Hippocampal formation (tissue), 2 donors: ENCODE measurements at regions not wholly inside any gene's neighbourhood (a gene's known extent, or its start where the extent isn't known, plus 50 kb on each side); places are given as distances from the start of the nearest gene placed in this dataset.

Source experiments
- DNase-seq, 2 donors: peaks; one replicate each; lab custom pipeline; 2025; lab: John Stamatoyannopoulos, UW

DNA sequence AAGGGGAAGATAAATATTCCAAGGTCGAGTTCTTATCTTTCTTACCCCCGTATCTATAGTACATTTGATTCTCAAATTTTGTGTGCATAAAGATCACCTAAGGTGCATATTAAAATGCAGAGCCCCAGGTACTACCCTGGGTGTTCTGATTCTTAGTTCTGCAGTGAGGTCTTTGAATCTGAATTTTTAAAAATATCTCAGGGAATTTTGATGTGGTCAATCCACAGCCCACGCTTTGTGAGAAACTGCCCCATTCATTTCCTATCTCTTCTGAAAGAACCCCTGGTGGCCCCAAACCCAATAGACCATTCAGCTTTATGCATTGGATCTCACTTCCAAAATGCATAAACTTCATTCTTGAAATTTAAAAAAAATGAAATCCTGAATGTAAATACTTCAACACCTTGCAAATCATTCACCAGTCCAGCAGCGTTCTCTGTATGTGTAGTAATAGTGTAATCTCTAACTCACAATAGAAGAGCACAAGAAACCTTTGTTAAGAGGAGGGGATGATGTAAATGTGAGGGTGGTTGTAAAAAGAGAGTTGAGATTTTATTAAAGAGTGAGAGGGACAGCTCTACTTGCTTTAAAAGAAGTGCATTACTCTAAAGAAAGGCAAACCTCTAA, 108.8 kb upstream of the ZP4 start:
- DNase-seq, result no peak

DNA sequence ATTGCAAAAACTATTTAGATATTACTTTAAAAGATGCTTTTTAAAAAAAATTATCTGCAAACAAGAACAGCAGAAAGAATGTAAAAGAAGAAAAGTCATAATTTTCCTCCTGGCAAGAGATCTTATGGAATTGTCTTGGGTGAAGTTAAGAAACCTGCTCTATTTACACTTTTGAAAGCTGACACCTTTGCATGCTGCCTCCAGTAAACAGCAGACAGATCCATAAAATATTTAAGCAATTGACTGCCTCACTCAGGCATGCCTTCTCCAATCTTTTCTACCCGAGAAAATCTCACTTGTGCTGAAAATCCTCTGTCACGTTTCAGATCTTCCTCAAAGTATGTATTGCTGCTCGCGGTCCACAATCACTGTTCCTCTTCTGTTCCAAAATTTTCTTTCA, 107.9 kb upstream of the ZP4 start:
- DNase-seq, result no peak

DNA sequence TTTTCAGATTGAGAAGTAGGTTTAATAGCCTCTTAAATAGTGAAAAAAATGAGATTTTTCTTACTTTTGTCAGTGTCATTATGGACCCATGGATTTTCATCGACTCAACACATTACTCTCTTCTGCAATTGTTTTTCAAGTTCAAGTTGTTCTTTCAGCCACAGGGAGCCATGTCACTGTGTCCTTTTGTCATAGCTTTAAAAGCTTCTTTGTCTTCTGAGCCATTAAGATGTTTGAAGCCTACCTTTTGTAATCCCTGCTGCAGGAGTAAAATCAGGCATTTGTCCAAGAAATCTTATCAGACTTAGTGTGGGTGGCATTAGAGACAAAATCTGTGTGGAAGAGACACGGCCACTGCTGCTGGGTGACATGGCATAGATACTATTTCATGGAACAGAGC, 92.8 kb upstream of the ZP4 start:
- no peak for DNase-seq

DNA sequence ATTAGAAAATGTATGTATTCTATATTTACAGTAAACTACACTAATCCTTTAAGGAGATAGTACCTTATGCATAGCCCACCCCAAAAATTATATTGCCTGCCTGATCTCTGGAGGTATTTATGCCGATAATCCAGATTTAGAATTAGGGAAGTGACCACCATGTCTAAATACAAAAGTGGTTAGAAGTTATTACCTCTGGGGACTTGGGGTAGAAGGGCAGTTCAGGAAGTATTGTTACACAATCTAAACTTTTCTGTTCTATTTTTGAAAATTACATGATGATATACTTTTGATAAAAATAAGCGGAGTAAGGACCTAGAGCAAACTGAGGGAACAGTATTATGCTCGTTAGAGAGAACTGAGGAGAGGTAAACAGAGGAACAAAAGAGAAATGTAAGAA, 90.5 kb upstream of the ZP4 start:
- DNase-seq, result no peak

DNA sequence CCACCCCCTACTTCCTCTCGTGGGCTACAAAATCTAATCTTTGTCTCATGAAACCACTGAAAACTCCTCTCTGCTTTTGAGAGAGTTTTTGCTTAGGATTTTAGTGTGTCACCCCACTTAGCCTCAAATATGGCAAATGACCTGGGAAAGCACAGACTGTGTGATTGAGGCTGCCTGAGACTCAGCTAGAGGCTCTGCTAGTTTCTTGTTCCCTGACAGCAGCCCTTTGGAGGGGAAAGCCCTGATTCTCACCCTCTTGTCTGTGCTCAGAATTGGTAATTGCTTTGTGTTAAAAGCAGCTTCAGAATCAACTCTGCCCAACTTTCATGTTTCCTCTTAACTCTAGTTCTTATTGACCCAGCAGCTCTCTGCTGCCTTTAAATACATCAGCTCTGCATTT, 85.6 kb upstream of the ZP4 start:
- no peak for DNase-seq

DNA sequence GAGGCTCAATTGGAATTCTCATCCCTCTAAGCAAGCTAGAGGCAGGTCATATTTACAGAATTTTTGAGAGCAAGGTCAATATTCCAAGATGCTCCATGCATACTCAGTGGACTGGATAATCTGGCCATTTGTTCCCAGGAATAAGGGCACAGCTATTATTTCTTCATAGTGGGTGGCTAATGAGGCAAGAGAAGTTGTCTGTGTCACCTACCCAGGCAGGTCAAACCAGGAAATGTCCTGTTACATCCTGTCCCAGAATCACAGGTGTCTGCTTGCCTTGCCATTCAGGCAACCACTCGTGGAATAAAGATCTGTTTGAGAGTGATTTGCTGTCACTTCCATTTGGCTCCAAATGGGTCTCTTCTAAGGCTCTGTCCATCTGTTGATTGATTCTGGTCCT, 85.2 kb upstream of the ZP4 start:
- no peak for DNase-seq

DNA sequence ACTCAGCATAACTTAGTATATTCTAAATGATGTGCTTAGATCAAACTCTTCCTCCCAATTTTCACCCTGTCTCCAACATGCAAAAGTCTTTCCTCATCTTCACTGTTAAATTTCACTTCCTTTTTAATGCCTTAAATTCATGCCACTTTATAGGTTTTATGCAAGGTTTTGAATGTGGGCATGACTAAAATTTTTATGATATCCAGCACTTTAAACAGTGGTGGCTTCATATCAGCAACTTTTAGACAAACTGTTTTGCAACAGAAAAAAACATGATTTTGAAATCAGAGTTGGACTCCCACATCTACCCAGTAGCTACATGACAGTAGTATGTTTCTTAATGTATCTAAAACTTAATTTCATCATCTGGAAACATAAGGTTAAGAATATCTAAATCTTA, 84.7 kb upstream of the ZP4 start:
- no peak for DNase-seq

DNA sequence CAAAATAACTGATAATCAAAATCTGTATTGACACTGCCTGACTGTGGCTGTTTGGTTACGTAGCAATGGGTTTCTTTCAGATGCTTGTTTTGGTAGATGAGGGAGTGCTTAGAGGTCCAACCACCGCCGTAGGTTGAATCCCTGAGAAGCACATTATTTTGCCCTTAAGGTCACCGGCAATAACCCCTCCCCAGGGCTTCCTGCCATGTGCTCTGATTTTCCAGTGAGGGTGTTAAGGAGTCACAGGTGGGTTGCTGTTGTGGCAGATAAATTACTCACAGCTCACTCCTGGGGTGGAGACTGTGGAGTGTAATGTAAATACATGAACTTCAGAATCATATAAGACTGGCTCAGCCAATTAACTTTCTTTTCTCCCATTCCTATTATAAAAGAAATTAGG, 81.5 kb upstream of the ZP4 start:
- DNase-seq, result no peak

DNA sequence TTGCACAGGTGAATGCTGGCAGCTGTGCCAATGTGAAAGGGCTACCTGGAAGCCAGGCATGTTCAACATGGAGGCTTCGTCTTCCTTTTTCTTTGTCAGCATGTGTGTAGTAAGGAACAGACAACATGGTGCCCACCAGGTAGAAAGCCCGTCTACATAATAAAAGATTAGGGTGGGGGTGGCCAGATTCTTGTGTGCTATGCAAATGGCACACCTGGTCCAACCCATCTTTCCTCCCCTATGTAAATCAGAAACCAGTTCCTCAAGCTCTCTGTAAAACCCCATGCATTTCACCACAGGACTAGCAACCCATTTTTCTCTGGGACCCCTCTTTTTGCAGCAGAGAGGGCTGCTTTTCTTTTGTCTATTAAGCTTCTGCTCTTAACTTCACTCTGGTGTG, 72.3 kb upstream of the ZP4 start:
- no peak for DNase-seq

DNA sequence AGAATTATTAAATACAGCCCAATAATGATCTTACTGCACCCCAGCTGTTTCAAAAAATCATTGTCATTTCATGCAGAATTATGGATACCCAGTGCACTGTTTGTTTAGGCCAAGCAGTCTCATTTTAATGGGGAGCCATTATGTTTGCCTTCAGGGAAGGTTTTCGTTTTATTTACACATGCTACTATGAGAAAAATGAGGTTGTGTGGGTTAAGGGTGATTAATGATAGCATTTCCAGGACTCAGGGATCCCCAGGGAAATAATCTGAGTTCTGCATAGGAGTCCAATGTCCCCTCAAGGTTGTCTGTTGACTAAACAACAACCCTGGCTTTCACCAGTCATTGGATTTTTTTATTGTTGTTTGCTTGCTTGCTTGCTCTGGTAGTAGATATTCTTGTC, 71.0 kb upstream of the ZP4 start:
- DNase-seq, result no peak

DNA sequence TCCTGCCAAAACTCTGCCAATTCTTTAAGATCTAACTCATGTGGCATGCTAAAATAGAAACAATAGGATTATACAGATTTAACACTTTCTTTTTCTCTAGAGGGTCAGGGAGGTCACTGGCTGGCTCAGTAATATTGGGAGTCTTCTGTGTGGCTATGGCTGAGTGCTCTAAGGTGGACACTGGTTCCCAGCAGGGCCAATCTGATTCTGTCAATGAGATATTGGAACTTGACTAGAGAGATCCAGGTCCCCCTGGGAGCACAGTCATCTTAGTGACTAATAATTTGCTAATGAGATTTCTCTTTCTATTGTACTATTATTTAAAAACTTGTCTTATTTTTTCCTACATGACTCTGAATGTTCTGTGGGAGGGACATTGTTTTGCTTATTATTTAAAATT, 69.1 kb upstream of the ZP4 start:
- no peak for DNase-seq

DNA sequence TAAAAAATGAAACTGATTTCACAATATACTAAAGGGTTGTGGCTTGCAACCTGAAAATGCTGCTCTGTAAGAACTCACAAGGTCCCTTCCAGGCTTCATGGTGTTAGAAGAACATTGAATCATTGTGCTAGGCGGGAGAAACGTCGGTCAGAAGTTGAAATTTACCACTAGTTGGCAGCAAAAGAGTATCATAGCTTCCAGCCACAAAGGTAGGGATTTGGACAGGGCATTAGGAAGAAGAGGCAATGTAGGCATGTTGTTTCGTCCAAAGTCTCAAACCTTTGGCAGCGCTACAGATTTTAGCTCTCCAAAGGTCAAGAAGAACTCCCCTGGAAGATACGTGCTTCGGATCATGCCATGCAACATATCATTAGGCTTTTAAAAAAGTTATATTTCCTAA, 62.5 kb upstream of the ZP4 start:
- no peak for DNase-seq
